ENCODE measurements at regions not wholly inside any gene's neighbourhood (a gene's known extent, or its start where the extent isn't known, plus 50 kb on each side); places are given as distances from the start of the nearest gene placed in this dataset.
"Not testable (repeated sequence)": the region's sequence is repeated elsewhere in the genome, so short reads cannot be mapped to it uniquely, and the experiment has no call there.

DNA sequence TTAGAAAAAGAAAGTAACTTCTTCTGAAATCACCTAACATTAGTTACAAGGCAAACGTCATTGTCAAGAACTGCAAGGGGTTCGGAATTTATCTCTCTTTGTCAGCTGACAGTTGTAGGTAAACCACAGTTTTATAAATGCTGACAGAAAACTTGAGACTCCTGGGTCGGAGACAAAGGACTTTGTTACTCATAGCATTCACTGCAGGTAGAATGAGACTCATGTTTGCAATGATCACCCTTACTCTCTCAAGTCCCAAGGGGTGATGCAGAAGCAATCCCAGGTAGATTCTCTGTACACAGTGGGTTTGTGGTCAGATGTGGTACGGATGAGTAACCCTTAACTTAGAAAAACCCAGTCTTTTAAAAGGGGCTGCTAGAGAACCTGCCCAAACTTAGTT is 757.8 kb downstream of the TRIB2 start:
- DNase-seq, result no peak

DNA sequence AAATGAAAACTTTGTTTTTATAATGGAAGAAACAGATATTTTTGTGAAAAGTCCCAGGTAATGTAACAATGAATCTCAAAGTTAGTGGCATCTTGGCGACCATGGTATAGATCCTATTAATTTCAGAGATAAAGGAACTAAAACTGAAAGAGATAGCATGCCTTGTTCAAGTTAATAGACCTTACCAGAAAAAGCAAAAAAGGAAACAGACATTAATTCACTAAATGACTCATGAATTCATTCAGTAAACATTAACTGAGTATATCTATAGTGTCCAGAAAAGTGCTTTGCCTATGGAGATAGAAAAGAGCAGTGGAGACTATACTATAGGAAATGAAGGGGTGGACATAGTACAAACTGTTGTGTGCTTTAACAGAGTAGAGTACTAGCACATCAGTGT is 763.3 kb downstream of the TRIB2 start:
- DNase-seq, result no peak

DNA sequence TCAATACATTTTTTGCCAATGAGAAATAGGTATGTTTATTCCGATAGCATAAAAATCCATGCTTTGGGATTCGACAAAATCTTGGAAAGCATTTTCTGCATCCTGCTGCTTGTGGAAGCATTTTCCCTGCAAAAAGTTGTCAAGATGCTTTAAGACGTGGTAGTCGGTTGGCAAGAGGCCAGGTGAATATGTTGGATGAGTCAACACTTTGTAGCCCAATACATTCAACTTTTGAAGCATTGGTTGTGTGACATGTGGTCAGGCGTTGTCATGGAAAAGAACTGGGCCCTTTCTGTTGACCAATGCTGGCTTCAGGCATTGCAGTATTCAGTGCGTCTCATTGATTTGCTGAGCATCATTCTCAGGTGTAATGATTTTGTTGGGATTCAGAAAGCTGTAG is 764.5 kb downstream of the TRIB2 start:
- DNase-seq, result no peak

DNA sequence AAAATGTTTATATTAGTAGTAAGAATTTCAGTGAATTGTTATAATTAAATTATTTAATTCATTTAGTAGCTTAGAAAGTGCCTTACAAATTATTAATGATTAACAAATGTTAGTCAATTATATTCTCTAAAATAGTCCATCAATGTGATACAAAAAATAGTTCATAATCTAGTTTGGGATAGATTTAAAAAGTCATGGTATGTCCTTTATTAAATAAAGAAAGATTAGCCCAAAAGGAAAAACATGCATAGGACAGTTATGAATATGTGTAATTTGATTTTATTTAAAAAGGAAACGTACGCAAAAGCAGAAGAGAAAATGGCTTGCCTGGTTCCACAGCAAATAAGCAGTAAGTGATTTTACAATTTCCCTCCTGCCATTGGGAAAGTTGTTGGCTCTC is 768.5 kb downstream of the TRIB2 start:
- no peak for DNase-seq

DNA sequence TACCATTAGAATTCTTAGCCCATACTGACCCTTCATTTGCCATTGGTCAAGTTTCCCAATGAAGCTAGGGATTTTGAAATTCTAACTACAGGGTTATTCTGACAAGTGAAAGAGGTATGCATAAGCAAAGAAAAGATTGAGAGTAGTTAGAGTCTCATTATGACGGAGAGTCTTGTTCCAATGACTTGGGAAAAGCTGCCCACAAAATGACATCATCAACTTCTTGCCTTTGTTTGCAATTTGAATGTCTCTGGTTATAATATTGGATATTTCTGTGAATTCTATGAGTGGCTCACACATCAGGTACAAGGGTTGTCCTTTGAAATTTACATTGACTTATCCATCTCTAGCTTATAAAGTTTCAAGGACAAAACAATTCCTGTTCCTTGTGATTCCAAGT is 772.2 kb downstream of the TRIB2 start:
- DNase-seq, result no peak

DNA sequence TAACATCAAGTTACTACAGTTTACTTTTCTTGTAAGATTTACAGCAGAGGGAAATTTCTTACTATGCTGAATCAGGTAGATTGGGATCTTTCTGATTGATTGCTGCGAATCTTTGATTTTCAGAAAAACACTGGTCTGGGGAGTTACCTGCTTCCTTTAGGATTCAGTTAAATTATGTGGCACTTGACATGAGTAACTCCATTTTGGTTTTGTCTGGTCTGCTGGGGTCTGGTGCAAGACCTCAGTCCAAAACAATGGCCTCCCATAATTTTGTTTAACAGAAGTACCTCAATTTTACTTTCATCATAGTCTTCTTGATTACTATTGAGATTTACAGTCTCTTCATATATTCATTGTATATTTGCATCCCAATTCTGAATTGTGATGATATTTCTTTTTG is 775.5 kb downstream of the TRIB2 start:
- DNase-seq, result no peak

DNA sequence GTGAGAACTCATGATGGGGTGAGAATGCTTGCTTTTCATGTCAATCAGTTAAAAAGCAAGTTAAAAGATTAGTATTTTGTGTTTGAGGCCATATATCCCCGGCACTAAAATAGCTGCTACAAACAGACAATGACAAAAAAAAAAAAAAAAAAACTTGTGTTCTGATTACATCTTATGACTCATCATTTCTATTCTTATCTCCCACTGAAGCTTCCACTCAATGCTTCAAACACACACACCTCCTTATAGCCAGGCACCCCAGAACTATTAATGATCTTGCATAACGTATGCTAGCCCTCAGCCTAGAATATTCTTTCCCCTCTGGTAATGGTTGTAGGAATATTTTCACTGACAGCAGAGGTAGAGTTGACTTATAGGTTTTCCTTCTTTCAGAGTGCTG is 778.3 kb downstream of the TRIB2 start:
- DNase-seq, result no peak

DNA sequence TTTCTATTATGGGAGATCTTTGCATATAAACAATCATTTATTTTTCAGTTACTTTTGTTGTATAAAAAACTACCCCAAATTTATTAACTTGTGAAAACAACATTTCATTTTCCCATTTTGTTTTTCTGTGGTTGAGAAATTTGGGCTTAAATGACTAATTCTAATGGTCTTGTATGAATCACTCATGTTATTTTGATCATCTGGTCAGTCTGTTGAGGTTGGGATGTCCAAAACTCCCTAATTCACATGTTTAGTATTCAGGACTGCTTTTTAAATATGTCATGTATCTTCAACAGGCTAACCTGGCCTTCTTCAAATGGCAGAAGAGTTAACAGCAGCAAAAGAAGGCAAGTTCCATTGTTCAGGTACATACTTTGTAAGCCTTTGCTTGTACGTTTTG is 788.1 kb downstream of the TRIB2 start:
- DNase-seq, result no peak

DNA sequence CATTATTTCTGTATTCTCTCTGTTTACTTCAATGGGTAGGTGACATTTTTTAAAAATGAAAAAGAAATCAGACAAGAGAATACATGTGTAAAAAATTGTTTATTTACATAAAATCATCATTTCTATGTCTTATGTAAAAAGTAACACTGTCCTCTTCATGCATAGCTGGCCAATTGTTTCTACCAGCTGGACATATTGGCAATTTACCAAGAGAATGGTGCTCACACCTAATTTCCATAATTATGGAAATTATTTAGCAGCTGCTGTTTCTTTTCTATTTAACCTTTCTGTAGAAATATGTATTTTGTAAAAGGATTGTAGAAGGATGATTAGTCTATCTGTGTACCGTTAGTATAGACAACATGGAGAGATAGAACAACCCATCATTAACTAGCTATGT is 791.9 kb downstream of the TRIB2 start:
- no peak for DNase-seq

DNA sequence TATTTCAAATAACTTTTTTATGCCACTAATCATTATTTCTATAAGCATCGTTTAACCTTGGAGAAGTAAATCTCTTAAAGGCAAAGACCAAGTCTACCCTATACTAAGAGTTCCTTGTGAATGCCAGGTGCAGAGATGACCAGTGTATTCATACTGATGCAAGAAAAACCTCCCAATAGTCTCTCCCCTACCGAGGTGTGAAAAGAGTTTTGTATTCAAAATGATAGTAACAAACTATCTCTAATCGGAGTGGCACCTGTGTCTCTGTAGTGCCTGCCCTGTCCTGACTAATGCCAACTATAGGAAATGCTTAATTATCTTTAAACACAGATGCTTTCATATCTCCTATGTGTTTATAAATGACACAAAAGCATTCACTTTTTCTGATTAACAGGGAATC is 798.5 kb downstream of the TRIB2 start:
- DNase-seq, result no peak

DNA sequence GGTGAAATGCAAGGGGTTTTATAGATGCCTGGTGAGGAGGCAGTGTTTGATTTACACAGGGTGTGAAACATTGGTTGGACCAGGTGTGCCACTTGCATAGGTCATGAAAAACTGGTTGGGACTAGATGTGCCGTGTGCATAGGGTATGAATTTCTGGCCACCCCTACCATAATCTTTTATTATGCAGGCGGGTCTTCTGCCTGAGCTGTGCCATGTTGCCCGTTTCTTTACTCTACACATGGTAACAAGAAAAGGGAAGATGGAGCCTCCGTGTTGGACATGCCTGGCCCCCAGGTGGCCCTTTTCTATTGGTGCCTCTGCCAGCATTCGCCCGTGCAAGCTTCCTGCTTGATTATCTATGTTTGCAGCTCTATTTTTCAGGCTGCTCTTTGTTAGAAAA is 805.4 kb downstream of the TRIB2 start:
- DNase-seq, result no peak

DNA sequence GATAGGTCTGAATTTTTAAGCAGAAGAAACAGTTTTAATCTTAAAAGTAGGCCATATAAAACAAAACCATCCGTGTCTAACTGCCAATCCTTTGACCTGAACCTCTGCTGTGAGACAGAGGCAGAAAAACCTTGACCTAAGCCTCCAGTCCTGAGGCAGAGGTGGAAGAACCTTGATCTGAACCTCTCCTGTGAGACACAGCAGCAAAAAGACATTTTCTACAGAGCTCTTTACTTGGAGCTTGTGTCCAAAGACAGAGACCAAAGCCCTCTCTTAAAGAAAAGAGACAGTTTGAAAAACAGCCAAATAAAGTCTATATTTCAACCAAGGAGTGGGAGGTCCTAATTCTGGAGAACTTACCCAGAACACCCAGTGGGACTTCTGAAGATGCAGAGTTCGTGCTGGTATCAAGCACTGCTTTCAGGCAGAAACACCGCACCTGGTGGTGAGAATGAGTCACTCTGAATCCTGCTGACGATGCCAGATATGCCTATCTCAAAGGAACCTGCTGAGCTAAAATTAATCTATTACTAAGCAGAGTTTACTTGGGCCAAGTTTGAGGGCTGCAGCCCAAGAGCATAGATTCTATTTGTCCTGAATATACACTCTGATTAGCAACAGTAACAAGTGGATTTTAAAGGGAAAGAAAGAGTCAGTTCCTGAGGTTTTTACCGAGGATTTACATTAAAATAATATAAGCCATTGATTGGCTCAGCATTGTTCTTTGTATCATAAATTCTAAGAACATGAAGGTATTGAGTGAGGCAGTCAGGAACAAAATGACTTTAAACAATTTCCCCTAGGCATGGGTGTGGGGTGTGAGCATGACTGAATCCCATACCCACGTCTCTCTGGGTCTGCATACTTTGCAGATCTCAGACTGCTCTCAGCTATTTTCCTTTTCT is 806.4 kb downstream of the TRIB2 start:
- DNase-seq, result no peak

DNA sequence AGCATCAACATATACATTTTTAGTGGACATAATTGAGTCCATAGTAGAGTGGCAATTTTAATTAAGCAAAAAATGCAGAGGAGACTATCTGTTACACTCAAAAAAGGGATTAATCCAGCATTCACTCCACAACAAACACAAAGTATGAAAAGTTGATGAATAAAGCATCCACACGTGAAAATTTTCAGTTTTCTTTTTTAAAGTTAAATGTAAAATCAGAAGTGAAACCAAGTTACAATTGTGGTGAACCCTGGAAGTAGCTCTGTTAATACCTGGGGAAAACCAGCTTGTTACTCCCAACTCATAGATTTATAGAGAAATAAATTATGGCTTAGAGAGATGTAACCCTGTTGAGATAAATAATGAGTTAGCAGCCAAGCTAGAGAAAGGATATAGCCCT is 807.8 kb downstream of the TRIB2 start:
- no peak for DNase-seq

DNA sequence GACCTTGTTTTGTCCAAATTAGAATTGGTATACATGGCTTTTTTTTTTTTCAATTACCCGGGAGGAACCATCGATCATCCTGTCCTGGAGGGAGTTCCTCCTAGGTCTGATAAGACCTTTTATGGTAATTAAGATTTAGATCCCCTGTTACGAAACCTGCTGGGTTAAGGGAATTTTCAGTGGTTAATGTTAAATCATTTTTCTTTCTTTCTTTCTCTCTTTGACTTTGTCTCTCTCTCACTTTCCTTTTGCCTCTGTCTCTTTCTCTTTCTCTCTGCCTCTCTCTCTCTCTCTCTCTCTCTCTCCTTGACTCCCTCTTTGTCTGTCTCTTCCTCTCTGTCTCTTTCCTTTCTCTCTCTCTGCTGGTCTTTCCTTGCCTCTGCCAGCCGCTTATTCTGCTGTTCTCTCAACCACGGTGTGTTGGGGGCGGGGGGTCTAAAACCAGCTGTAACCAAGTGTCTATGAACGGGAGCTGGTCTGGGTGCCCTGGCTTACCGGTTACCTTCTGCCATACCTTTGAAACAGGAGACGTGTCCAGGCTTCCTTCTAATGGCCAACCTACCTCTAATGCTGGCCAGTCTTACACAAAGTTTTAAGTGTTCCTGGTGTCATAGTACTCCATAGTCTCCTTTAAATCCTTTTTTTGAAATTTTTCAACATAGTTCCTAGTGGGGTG is 815.1 kb downstream of the TRIB2 start:
- not testable (repeated sequence) for DNase-seq

DNA sequence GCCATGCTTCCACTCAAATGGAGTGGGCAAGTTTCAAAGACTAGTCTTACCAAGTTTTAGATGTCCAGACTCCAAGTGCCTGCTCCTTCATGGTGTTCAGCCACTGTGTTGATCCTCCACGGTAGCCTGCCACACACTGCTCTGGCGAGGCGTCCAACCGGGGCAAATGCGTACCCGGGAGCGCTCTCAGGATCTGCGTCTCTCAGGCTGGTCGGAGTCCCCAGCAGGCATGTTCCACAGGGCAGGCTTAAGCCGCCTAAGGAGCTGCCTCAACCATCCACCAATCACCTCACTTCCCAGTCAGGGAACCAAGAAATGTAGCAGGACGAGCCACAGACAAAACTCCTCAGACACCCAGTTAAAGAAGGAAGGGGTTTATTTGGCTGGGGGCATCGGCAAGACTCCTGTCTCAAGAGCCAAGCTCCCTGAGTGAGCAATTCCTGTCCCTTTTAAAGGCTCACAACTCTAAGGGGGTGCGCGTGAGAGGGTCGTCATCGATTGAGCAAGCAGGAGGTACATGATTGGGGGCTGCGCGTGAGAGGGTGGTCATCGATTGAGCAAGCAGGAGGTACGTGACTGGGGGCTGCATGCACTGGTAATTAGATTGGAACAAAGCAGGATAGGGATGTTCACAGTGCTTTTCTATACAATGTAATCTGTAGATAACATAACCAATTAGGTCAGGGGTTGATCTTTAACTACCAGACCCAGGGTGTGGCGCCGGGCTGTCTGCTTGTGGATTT is 816.2 kb downstream of the TRIB2 start:
- not testable (repeated sequence) for DNase-seq

DNA sequence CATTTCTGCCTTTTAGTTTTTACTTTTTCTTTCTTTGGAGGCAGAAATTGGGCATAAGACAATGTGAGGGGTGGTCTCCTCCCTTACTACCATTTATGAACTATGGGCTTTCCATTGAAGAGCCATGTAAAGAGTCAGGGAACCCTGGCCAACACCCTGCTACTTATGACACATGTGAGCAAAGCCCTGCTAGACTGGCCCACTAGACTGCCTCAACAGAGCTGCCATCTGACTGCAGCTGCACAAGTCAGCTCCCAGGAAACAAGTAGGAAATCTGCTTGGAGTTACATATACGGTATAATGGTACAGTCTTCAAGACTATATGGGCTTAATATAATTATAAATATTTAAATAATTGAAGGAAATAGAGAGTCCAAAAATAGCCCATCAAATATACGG is 816.8 kb downstream of the TRIB2 start:
- no peak for DNase-seq

DNA sequence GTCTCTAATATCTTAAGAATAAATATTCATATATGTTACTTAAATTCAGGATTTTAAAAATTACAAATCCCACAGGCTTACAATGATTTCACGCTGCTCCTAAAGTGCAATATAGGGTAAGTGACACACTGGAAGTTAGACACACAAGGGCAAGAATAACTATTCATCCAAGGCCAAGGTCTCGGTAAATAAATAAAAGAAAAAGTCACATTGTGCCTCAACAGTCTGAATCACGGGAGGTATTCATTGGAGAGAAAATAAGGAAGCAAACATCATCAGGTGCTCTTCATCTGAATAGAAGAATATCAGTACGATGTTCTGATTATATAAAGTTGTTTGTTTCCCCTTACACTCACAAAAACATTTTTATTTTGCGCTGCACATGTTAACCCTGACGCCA is 820.2 kb downstream of the TRIB2 start:
- no peak for DNase-seq

DNA sequence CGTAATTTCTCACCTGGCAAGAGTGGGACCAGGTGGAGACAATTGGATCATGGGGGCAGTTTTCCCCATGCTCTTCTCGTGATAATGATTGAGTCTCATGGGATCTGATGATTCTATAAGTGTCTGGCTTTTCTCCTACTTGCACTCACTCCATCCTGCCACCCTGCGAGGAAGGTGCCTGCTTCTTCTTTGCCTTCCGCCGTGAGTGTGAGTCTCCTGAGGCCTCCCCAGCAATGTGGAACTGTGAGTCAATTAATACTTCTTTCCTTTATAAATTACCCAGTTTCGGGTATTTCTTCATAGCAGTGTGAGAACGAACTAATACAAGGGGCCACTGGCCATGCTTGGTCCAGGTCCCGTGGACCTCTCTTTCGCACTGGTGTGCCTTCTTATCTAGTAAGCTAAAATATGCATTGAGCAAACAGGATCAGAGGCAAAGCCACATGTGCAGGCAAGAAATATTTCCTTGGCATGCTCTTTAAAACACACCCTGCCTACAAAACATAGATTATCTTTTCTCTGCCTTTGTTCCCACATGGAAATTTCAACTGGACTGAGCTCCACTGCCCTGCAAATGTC is 821.1 kb downstream of the TRIB2 start:
- no peak for DNase-seq

DNA sequence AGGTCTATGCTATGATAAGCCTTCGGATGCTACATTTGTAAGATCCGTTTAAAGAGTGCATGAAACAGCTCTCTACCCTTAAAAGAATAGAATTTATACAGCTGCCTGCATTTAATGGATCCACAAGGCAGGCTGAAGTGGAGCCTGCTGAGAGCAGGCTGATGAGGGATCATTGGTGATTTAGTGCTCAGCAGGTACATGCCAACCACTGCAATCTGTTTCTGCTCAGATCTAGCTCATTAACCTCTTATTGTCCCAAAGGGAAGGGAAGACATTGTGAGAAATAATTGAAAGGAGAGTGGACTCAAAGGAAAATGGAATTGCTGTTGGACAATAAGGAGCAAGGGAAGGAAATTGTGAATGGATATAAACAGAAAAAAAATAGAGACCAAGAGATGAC is 822.6 kb downstream of the TRIB2 start:
- no peak for DNase-seq

DNA sequence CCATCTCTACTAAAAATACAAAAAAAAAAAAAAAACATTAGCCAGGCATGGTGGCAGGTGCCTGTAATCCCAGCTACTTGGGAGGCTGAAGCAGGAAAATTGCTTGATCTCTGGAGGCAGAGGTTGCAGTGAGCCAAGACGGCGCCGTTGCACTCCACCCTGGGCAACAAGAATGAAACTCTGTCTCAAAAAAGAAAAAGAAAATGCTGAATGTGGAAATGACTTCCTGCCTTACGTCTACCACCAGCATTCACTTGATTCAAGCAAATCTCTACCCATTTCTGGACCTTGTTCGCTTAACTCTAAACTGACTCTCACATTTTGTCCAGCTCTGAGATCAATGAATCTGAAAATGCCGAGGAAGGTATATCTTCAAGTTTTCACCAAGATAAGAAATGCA is 825.3 kb downstream of the TRIB2 start:
- DNase-seq, result no peak

DNA sequence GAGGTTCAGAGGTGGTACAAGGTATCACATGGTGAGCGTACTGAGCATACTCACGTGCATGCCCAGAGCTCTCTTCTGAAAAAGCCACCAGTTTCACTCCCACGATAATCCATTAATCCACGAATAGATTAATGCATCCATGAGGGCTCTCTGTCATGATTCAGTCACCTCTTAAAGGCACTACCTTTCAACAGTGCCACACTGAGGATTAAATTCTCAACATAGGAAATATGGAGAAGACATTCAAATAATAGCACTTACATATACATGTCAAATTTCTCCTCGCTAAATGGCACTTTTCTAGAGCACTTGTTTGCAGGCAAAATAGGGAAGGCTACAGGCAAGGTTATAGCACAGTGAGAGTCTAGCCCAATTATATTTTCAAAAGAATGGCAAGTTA is 825.9 kb downstream of the TRIB2 start:
- no peak for DNase-seq

DNA sequence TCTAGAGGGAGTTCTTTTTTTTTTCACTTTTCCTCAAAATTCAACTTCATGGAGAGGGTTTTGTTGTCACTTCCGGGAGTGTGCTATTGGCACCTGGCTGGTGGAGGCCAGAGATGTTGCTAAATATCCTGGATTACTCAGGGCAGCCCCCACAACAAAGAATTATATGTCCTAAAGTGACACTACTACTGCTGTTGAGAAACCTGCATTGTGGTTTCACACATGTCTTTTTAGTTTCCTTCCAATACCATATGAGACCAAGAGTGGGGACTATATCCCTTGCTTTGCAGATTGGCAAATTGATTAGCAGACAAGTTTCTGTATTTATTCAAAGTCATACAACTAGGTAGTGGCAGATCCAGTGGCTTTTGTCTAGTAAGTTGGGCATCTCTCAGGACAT is 826.8 kb downstream of the TRIB2 start:
- DNase-seq, result no peak

DNA sequence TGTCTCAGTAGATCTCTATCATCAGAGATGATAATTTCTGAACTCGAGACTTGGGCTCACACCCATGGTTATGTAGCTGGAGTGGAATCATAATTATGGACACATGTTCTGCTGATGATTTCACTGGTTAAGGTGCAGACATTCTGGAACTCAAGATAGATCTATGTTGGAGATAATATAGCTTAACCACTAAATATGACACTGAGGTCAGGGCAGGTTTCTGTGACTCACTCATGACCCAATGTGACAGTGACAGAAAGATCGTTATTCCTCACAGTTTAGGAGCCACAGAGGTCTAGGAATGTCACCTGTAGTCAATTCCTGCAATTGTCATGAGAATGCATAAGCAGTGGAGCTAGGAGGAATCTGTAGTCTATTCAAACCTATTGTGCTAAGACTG is 828.6 kb downstream of the TRIB2 start:
- DNase-seq, result no peak

DNA sequence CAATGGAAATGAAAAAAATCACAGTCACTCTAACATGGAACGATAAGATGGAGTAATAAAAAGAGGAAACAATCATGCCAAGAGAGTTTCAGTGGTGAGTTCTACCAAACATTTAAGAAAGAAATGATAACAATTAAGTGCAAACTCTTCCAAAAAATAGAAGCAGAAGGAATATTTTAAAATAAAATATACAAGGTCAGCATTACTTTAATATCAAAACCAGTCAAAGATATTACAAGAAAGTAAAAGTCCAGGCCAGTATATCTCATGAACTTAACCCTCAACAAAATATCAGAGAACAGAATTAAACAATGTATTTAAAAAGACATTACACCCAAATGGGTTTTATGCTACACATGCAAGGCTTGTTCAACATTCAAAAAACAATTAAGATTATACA is 829.4 kb downstream of the TRIB2 start:
- DNase-seq, result no peak
